ENCODE measurements at regions not wholly inside any gene's neighbourhood (a gene's known extent, or its start where the extent isn't known, plus 50 kb on each side); places are given as distances from the start of the nearest gene placed in this dataset.

- DNase-seq (ENCODE audit: low spot score) = no peak
Observed at GRCh38 chr17:63132459-63132911, 166.4 kb downstream of the TANC2 start.

- no peak for DNase-seq (ENCODE audit: low spot score)
Observed at GRCh38 chr17:63133491-63133890, 167.5 kb downstream of the TANC2 start.

GRCh38 chr17:63134867-63135266, 168.8 kb downstream of the TANC2 start:
- no peak for DNase-seq (ENCODE audit: low spot score)

- no peak for DNase-seq (ENCODE audit: low spot score)
Observed at GRCh38 chr17:63136369-63137012, 170.5 kb downstream of the TANC2 start.

- DNase-seq (ENCODE audit: low spot score) = no peak
Observed at GRCh38 chr17:63137163-63137562, 171.1 kb downstream of the TANC2 start.

- no peak for DNase-seq (ENCODE audit: low spot score)
Observed at GRCh38 chr17:63138713-63139112, 172.7 kb downstream of the TANC2 start.

- no peak for DNase-seq (ENCODE audit: low spot score)
Observed at GRCh38 chr17:63139356-63139755, 173.3 kb downstream of the TANC2 start.

DNA sequence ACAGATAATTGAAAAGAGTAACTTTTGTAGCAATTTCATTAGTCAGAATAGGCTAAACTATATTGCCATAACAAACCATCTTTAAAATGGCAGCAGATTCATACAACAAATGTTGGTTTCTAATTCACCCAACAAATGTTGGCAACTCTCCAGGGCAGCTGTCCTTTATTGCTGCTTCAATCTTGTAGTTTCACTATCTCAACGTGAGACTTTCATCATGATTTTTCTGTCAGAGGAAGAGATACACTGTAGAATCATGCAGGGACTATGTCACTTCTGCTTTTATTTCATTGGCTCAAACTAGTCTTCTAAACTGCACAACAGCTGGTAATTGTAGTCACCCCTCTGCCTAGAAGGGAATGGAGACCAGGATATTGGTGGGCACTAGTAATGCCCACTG, 174.2 kb downstream of the TANC2 start:
- DNase-seq (ENCODE audit: low spot score) = peak; percentile 24

DNA sequence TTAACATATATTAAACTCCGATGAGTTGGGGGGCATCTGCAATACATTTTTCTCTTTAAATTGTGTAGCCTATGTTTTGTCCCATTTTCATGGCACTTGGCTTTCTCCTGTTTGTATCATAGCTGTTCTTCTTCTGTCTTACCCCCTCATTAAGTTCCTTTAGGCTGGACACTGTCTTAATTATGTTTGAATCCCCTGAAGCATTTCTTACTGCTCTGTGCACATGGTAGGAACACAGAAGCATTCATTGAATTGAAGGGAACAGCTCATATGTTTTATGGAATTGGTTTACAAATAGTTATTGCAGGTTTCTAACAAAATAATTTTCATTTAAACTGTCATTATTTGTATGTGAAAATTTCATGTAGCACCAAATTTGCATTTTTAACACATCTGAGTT, 176.8 kb downstream of the TANC2 start:
- DNase-seq (ENCODE audit: low spot score) = no peak

DNA sequence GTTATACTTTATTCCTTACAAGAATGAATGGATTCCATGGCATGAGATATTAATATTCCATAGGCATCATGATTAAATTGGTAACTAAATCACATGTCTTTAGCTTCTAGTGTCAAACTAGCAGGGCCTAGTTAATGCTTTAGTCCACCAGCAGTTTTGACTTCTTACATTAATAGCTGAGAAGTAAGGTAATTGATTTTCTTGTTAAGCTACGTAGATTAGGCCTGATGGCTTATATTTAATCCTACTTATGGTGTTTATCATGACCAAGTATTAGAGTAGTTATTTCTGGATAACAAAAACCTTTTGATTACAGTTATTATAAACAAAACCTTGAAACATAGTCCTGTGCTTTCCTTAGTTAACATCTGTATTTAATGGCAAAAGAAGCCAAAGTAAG, 184.5 kb downstream of the TANC2 start:
- no peak for DNase-seq (ENCODE audit: low spot score)

- peak; percentile 21 for DNase-seq (ENCODE audit: low spot score)
Observed at GRCh38 chr17:63150994-63151464, 185.0 kb downstream of the TANC2 start.

DNA sequence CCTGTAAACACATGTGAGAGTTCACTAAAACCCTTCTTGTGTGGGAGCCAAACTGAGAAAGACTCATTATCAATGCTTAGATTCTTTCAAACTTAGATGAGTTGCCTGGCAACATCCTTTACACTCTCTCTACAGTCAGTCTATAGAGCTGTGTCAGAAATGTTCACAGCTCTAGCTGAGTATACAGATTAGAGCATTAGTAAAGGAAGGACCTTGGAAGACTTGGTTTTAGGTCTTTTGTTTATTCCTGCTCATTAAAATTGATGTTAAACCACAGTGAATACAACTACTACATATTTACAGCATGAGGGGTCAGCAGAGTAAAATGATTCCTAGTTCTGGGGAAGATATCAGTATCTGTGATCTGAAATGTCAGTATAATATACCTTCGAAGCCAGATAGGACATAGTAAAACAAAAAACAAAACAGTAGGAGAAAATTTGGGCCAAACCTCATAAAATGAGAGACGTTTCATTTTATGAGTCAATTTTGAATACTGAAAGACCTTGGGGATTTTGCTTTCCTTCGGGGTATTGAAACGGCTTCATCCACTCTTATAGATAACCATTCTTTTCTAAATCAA, 186.0 kb downstream of the TANC2 start:
- DNase-seq (ENCODE audit: low spot score) = no peak

- no peak for DNase-seq (ENCODE audit: low spot score)
Observed at GRCh38 chr17:63153488-63153887, 187.5 kb downstream of the TANC2 start.

DNA sequence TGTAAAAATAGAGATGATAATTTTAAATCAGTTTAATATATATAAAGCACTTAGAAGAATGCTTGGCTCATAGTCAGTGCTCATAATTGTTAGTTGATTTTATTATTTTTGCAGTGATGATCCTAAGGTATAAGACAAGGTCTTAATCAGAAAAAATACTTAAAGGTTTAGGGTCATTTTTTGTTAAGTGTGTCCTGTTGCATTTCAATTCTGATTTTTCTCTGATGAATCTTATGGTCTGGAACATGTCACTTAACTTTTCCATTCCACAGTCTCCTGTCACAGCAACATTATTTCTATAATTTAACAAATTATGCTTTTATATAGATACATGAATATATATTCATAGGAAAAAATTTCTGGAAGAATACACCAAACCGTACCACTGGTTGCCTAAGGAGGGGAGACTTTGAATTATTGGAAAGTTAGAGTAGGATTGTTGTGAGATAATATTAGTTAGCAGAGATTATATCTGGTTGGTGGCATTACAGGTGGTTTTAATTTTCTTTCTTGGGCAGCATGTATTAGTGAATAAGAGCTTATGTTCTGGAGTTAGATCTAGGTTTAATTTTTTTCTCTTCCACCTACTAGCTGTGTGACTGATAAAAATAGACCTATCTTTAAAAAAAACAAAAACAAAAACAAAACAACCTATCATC, 188.7 kb downstream of the TANC2 start:
- DNase-seq (ENCODE audit: low spot score) = no peak

GRCh38 chr17:63156986-63157385, 191.0 kb downstream of the TANC2 start:
- no peak for DNase-seq (ENCODE audit: low spot score)

DNA sequence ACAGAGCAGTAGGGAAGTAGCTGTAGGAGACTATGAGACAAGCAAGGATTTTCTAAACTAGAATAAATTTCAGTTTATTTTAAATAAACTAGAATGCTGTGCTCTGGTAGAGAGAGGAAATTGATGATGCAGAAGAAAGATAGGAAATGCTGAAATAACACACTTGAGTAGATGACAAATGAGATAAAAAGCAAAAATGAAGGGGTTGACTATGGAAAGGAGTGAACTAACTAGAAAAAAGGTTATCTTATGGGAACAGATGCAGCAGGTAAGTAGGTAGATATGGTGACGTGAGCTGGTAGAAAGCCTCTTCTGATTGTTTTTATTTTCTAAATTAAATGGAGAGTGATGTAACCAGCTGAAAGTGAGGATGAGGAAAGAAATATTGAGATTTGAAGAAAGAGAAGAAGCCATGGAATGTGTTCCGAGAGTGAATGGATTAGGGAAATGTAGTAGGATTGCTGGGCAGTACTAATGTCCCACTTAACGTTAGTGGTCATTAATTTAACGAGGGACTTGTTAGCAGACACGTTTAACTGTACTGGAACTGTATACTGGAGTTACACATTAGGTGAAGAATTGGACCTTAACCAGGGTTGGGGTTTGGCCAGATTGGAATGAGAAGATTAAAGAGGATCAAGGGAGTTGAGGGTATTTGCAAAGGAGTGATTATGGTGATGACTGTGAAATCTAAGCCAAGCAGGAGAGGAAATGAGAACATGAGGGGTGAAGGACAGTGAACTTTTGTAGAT, 196.5 kb downstream of the TANC2 start:
- DNase-seq (ENCODE audit: low spot score) = no peak

- no peak for DNase-seq (ENCODE audit: low spot score)
Observed at GRCh38 chr17:63163158-63163520, 197.1 kb downstream of the TANC2 start.

GRCh38 chr17:63165400-63165799, 199.4 kb downstream of the TANC2 start:
- no peak for DNase-seq (ENCODE audit: low spot score)

- no peak for DNase-seq (ENCODE audit: low spot score)
Observed at GRCh38 chr17:63170795-63171194, 204.8 kb downstream of the TANC2 start.

GRCh38 chr17:63171428-63172393, 205.7 kb downstream of the TANC2 start:
- peak; percentile 31 for DNase-seq (ENCODE audit: low spot score)

GRCh38 chr17:63173450-63173849, 207.4 kb downstream of the TANC2 start:
- DNase-seq (ENCODE audit: low spot score) = no peak

All from H4 (cell line).